GM12865 (cell line): ENCODE measurements at regions not wholly inside any gene's neighbourhood (a gene's known extent, or its start where the extent isn't known, plus 50 kb on each side); places are given as distances from the start of the nearest gene placed in this dataset.
A peak's percentile ranks its signal among the peaks of the same experiment; 100 is the strongest.

ENCODE experiments used
- DNase-seq: peaks from one replicate; pipeline ENCODE4 v3.0.0; 2010; ENCODE audit warnings: low read depth
- H3K4me3 ChIP-seq: 2 replicates; pipeline ENCODE4 v1.5.1; 2011; ENCODE audit warnings: mild to moderate bottlenecking, low read depth, low read length, control low read depth
- CTCF ChIP-seq: IDR thresholded peaks from 2 replicates; pipeline ENCODE4 v1.5.1; 2011; ENCODE audit warnings: low read length, control low read depth, low read depth, inconsistent platforms; ENCODE audit not compliant: insufficient read depth; ENCODE audit errors: missing control alignments

GRCh38 chr11:80165744-80166143 is 724.9 kb upstream of the TENM4 start:
- no peak for DNase-seq
- no peak for TF ChIP-seq CTCF
- no peak overlapping the region for H3K4me3 ChIP-seq

GRCh38 chr11:80163441-80163840 is 722.6 kb upstream of the TENM4 start:
- TF ChIP-seq CTCF, result no peak
- no peak overlapping the region for H3K4me3 ChIP-seq
- no peak for DNase-seq

GRCh38 chr11:80163011-80163410 is 722.2 kb upstream of the TENM4 start:
- no peak overlapping the region for H3K4me3 ChIP-seq
- no peak for TF ChIP-seq CTCF
- no peak for DNase-seq

- H3K4me3 ChIP-seq, result no peak overlapping the region
- TF ChIP-seq CTCF, result no peak
- DNase-seq, result no peak
Observed at GRCh38 chr11:80162387-80162786, 721.6 kb upstream of the TENM4 start.

- TF ChIP-seq CTCF, result no peak
- H3K4me3 ChIP-seq, result no peak overlapping the region
- no peak for DNase-seq
Observed at GRCh38 chr11:80157447-80157846, 716.6 kb upstream of the TENM4 start.

- no peak for DNase-seq
- no peak overlapping the region for H3K4me3 ChIP-seq
- no peak for TF ChIP-seq CTCF
Observed at GRCh38 chr11:80156062-80156461, 715.2 kb upstream of the TENM4 start.

GRCh38 chr11:80155412-80156017 is 714.7 kb upstream of the TENM4 start:
- DNase-seq, result peak; percentile 27
- peak; percentile 44 for TF ChIP-seq CTCF
- H3K4me3 ChIP-seq, result no peak overlapping the region
